Hippocampal formation (tissue), 2 donors: ENCODE measurements at regions not wholly inside any gene's neighbourhood (a gene's known extent, or its start where the extent isn't known, plus 50 kb on each side); places are given as distances from the start of the nearest gene placed in this dataset.
"Not testable (repeated sequence)": the region's sequence is repeated elsewhere in the genome, so short reads cannot be mapped to it uniquely, and the experiment has no call there.

Experiments used
- DNase-seq, 2 donors: peaks; one replicate each; lab custom pipeline; 2025; lab: John Stamatoyannopoulos, UW

- not testable (repeated sequence) for DNase-seq
Observed at GRCh38 chr6:58090067-58090466, 772.6 kb downstream of the PRIM2 start.

DNA sequence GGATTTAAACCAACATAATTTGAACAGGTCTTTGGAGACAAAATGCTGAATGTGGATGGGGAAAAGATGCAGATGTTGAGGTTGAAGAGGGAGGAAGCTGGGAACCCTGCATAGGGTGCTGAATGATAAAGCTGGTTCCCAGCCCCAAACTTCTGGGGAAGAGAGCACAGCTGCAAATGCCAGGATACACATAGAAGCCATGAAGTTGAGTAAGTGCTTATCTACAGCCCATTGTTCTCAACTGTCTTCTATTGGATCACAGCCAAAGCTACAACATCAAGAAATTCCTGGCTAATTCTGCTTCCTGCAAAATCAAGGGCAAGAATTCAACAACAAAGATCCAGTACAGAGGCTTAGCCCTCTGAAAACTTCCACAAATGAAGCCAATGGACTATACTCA, 779.8 kb downstream of the PRIM2 start:
- not testable (repeated sequence) for DNase-seq

DNA sequence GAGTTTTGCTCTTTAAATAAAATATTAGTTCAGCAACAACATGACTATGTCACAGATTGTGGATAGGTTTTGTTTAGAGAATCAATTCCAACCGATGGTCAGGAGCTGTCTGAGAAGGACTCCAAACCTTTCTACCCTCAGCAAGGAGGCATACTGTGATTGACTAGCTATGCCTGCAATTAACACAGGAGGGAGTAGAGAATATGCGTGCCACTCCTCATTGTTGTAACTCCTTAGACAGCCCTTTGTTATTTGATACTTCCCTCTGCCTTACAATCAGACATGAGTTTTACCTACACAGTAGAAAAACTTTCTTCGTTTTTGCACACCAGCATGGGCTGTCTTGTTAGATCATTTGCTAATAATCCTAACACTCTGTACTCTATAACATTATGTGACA, 796.5 kb downstream of the PRIM2 start:
- DNase-seq: no peak

DNA sequence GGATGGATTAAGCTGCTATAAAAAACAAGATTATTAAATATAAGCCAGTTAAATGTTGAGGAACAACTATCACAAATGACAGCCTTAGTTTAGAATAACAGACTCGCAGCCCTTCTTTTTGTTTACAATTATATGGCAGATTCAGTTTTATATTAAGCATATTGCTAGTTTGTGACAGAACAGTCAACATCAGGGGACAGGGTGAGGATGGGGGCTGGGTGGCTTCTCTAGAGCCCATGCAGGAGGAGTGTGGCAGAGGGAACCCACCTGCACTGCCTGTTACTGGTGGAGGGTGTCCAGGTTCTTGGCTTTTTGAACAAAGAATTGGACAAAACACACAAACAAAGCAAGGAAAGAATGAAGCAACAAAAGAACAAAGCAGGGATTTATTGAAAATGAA, 799.7 kb downstream of the PRIM2 start:
- not testable (repeated sequence) for DNase-seq

DNA sequence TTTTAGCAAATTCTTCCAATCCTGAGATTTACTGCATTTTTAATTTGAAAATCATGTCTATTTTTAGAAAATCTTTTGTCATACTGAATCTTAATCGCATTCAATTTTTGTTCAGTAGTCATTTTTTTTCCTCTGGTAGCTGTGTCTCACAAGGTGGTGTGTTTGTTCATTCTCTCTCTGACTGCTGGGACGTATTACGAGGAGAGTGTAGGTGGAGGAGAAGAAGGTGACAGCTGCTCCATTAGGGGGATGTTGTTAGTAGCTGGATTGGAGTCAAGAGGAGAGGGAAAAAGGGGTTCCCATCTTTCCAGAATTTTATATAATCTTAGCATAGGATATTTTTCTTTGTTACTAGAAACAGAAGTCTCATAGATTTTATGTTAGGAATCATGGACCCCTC, 804.2 kb downstream of the PRIM2 start:
- DNase-seq: not testable (repeated sequence)

DNA sequence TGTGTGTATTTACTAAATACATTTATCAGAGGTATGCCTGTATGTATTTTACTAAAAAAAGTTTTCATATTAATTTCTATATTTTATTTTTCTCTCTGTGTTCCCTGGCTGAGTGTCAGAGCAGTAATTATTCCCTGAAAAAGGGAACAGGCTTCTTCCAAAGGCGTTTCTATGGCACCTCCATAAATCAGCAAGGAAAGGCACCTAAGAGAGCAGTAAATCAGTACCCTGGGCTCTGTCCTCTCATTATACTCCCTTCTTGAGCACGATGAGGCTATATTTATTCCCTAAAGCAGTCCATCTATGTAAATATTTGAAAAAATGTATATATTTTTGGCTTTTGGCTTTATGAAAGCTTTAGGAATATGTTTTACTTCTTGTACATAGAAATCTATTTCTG, 806.3 kb downstream of the PRIM2 start:
- DNase-seq: not testable (repeated sequence)

DNA sequence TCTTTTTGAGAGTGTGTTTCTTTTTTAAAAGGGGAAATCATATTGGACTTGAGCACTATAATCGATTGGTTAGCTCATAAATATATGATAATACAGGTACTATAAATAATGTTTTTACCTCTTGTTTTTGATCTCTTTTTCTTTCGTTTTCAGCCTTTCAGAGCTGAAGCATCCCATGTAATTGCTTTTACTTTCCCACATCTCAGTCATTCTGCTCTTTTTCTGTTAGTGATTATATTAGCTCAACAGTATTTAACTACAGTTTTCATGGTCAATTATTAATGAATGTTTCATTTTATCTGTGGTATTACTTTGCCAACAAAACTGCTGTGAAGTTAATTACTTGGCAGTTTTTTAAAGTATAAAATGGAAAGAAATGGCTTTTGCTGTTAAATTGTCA, 811.1 kb downstream of the PRIM2 start:
- DNase-seq: not testable (repeated sequence)

GRCh38 chr6:58129098-58129497, 811.7 kb downstream of the PRIM2 start:
- not testable (repeated sequence) for DNase-seq

- not testable (repeated sequence) for DNase-seq
Observed at GRCh38 chr6:58139746-58140145, 822.3 kb downstream of the PRIM2 start.

DNA sequence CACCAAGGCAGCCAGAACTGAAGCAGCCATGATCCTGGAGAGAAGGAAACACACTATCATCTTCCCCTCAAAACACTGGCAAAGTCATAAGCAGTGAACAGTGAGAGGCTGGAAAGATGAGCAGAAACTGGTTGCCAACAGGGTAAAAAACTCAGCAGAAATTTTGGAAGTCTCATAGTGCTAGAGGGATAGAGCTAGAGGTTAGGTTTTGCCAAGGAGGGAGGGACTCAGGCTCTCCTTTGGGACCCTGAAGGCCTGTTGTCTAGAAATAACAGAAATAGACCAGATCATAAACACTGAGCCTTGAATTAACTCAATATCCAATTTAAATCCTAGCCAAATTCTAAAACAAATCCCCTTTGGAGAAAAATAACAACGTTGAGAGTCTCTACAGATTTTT, 853.6 kb downstream of the PRIM2 start:
- DNase-seq: not testable (repeated sequence)

GRCh38 chr6:58181557-58182065, 864.2 kb downstream of the PRIM2 start:
- not testable (repeated sequence) for DNase-seq

GRCh38 chr6:58185300-58185699, 867.9 kb downstream of the PRIM2 start:
- not testable (repeated sequence) for DNase-seq

- DNase-seq: not testable (repeated sequence)
Observed at GRCh38 chr6:58193209-58193608, 875.8 kb downstream of the PRIM2 start.

DNA sequence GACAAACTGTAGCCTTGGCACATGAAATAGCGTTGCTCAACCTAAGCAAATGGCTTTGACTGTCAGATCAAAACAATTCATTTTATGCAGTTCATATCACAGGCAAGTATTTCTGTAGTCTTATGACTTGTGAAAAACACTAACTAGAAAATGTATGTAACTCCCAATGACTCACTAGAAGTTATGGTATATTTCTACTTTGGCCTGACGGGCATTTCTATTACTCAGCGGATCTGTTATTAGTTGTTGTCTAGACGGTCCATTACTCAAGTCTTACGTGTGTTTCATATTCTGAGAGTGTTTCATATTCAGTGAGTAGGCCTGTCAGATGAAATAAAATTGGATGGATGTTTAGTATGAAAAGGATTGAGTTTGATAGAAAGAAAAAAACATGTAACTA, 880.9 kb downstream of the PRIM2 start:
- DNase-seq: no peak

DNA sequence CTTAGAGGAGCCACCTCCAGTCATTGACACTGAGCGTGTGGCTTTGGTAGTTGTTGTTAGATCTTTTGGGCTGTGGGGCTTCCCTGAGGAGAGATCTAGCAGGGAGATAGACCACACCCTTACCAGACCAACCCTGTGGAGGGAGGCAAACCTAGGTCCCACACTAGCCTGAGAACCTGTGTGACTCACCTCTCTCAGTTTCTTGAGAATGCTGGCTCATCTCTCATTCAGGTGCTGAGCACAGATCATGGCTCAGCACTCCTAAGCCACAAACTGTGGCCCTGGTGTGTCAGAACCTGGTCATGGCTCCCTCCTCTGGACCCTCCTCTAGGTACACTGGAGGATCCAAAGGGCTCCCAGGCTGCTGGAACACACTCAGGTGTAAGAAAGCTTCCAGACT, 919.7 kb downstream of the PRIM2 start:
- DNase-seq: not testable (repeated sequence)

GRCh38 chr6:58238421-58238820, 921.0 kb downstream of the PRIM2 start:
- DNase-seq: not testable (repeated sequence)

- not testable (repeated sequence) for DNase-seq
Observed at GRCh38 chr6:58257625-58258024, 940.2 kb downstream of the PRIM2 start.

DNA sequence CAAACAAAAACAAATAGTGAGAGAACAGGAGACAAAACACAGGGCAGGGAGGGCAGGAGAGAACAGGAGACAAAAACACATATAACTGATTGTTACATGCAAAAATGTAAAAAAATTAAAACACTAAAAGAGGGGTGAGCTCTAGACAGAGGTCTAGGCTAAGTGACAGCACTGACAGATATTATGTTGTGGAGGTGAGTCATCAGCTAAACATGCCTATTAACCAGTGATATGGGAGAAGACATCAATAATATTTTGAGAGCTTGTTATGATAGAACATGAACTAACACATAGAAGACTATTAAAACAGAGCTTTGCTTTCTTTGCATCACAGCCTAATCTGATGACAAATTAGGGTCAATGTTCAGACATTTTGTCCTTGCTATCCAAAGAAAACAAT, 972.7 kb downstream of the PRIM2 start:
- DNase-seq: no peak

DNA sequence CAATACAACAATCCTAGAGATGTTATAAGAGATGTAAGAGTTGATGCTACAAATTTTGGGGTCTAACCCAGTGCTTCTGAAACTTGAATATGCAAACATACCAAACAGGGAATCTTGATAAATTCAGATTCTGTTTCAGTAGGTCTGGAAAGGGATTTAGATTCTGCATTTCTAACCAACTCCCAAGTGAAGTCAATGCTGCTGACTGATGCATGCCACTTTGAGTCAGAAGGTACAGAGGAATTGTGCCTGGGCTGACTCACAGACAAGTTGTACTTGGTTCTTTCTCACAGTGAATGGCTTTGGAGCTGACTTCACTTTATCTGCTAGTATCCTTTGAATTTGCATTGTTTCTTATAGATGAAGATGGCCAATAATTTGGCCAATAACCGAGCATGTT, 973.9 kb downstream of the PRIM2 start:
- not testable (repeated sequence) for DNase-seq

- not testable (repeated sequence) for DNase-seq
Observed at GRCh38 chr6:58307901-58308300, 990.5 kb downstream of the PRIM2 start.

DNA sequence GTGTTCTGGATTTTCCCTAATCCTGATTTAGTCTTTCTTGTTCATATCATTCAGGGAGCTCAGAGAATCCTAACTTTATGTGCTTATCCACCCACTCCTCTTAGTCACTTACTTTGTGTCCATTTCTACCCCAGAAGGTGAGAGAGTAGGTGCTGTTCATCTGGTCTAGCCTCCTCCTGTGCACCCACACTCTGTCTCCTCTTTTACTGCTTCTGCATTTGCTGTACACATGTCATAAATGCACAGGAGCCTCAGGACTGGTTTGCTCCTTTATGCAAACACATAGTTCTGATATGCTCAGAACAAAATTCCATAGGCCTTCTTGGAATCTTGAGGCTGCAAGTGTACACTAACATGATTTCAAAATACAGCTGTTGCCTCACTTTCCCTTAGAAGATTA, 1014.7 kb downstream of the PRIM2 start:
- DNase-seq: peak in 1 of 2 donors; percentile 4

DNA sequence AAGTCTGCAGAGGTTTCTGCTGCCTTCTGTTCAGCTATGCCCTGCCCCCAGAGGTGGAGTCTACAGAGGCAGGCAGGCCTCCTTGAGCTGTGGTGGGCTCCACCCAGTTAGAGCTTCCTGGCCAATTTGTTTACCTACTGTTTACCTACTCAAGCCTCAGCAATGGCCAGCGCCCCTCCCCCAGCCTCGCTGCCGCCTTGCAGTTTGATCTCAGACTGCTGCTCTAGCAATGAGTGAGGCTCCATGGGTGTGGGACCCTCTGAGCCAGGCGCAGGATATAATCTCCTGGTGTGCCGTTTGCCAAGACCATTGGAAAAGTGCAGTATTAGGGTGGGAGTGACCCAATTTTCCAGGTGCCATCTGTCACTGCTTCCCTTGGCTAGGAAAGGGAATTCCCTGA, 1024.9 kb downstream of the PRIM2 start:
- DNase-seq: not testable (repeated sequence)

GRCh38 chr6:58347534-58347933, 1030.1 kb downstream of the PRIM2 start:
- not testable (repeated sequence) for DNase-seq

DNA sequence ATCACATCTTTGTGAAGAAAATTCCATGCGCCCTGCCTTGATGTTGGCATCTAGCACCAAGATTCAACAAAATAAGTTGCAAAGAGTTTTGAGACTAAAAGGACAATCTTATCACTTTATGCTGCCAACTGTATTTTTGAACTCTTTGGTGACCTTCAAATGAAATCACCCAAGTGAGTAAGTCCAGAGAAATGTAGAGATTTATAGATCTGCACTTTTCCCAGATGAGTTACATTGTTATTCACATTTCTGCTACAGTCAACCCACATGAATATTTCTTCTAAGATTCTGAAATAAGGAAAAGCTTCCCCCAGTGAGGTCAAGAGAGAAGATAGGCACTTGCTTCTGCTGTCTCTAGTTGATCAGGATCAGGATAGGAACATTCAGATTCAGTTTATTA, 1034.2 kb downstream of the PRIM2 start:
- DNase-seq: not testable (repeated sequence)
